Psoas muscle (tissue), 7 donors: ENCODE measurements at regions not wholly inside any gene's neighbourhood (a gene's known extent, or its start where the extent isn't known, plus 50 kb on each side); places are given as distances from the start of the nearest gene placed in this dataset.

Source experiments
- ATAC-seq, 4 donors: fragments of 200-7000 bp; cut with Tn5 transposase; one replicate each; pipeline ENCODE4 v1.9.1; 2020; ENCODE audit warnings: moderate library complexity in 3 of 4, mild to moderate bottlenecking in 2 of 4
- DNase-seq, 2 donors: peaks; one replicate each; pipeline ENCODE4 v3.0.0-alpha.2; 2020
- H3K27ac ChIP-seq: fragments of 200-600 bp; one replicate; pipeline ENCODE4 v1.8.0; 2022
- H3K27me3 ChIP-seq, 3 donors: fragments of 200-600 bp in 1 of 3; one replicate each; pipeline versions ENCODE4 v1.6.1 to v1.8.0; 2013 to 2022; ENCODE audit warnings: low read length in 2 of 3, mild to moderate bottlenecking in 2 of 3, moderate library complexity in 1 of 3; ENCODE audit not compliant: insufficient read depth in 3 of 3
- H3K36me3 ChIP-seq, 2 donors: fragments of 200-600 bp in 1 of 2; one replicate each; pipeline versions ENCODE4 v1.6.1 to v1.8.0; 2013 to 2022; ENCODE audit warnings: low read depth in 1 of 2, mild to moderate bottlenecking in 1 of 2, moderate library complexity in 1 of 2; ENCODE audit not compliant: insufficient read depth in 1 of 2
- H3K4me1 ChIP-seq: fragments of 200-600 bp; one replicate; pipeline ENCODE4 v1.8.0; 2022
- H3K4me3 ChIP-seq: fragments of 200-600 bp; one replicate; pipeline ENCODE4 v1.8.0; 2022; ENCODE audit warnings: mild to moderate bottlenecking
- H3K9me3 ChIP-seq: fragments of 200-600 bp; one replicate; pipeline ENCODE4 v1.8.0; 2022
- CTCF ChIP-seq: fragments of 200-600 bp; IDR thresholded peaks from one replicate; pipeline ENCODE4 v1.8.0; 2022; ENCODE audit warnings: antibody characterized with exemption
- WGBS, 3 donors: extraction: QIAGEN DNeasy Blood & Tissue Kit; methylation state at CpG; one replicate each; pipeline versions ENCODE4 v1.1.6 to v1.1.7; 2013; 5-methylcytosine and 5-hydroxymethylcytosine counted together
- intact Hi-C, 2 donors: fragments of 100-400 bp; cut with DNase I; formaldehyde crosslinking; loops; one replicate each; pipeline versions ENCODE4 v1.11.0 to v1.14.2; 2022
- donor health status: healthy with polysubstance abuse.
- donor health status: DM: no; HTN: no; CAD: no; lungs with moderate emphysema.
- donor health status: Bipolar disorder and iron deficiency.
- donor health status: healthy.
- donor health status: DM: yes; HTN: yes; CAD: no.
- donor health status: DM: no; HTN: no; CAD: no.
- donor health status: DM: yes; HTN: yes; CAD: no.

- intact Hi-C loops, result no loop called here
- no peaks in the 10 kb centered on the region for H3K36me3 ChIP-seq
- no peak overlapping the region for H3K4me3 ChIP-seq
- H3K27me3 ChIP-seq, result peaks cover 0 to 26% (median 4%) of the 10 kb centered on the region in 3 donors
- 55 to 68% (median 59%) methylated on average over 3 of the region's 3 CpGs for WGBS, 3 donors
- no peaks in the 10 kb centered on the region for H3K4me1 ChIP-seq
- no peaks in the 10 kb centered on the region for H3K9me3 ChIP-seq
- no peak overlapping the region for H3K27ac ChIP-seq
- no peak for ATAC-seq
- TF ChIP-seq CTCF, result no peak
- no peak for DNase-seq
Observed at GRCh38 chr5:73265641-73266040, 92.6 kb downstream of the TMEM174 start.

DNA sequence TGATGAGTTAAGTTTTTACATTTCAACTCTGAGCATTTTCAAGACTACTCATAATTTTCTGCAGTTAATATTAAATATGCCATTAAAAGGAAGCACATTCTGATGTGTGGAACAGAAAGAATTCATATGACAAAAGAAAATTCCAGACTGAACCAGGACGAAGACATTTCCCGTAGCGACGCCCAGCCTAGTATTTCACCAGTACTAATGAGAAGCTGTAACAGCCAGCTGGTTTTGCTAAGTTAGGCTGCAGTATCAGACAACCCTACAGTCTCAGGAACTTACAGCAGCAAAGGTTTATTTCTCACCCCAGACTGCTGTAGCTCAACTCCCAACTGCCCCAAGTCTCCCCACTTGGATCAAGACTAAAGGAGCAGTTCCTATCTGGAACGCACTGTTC, 91.6 kb downstream of the TMEM174 start:
- WGBS, 3 donors, result 52 to 68% (median 56%) methylated on average over 5 of the region's 5 CpGs
- H3K4me1 ChIP-seq, result no peaks in the 10 kb centered on the region
- TF ChIP-seq CTCF, result no peak
- H3K9me3 ChIP-seq, result no peaks in the 10 kb centered on the region
- DNase-seq (no peak), ATAC-seq (no peak)
- no peaks in the 10 kb centered on the region for H3K36me3 ChIP-seq
- no peak overlapping the region for H3K27ac ChIP-seq
- H3K4me3 ChIP-seq, result no peak overlapping the region
- intact Hi-C loops, result no loop called here
- peaks cover 0 to 17% (median 0%) of the 10 kb centered on the region in 3 donors for H3K27me3 ChIP-seq

DNA sequence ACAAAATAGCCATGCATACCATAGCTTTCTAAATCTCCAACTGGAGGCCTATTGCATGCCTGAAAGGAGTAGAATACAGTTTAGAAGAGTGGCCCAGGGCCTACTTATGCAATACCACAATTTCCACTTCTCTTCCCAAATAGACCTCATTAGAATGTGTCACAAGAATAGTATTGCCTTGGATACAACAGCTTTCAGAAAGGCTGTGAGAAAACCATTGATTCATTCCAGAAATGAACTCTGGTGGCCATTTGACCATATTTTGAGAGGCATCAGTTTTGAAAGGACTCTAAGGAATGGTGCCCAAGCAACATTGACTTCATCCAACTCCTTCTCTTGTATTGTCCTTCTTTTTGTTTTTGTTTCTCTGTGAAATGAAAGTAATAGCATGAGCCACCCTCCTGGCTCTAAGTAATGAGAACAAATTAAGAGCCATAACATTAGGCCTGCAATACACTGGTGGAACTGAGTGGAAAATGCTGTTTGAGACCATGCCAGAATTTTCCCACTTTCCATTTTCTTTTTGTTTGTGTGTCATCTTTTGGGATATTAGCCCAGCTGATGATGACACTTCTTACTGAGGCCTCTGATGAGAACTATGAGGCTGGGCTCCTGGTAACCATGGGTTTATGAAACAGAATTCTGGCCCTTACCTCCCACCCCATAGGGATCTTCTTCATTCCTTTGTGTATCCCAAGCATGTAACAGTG, 90.2 kb downstream of the TMEM174 start:
- Histone ChIP-seq H3K4me1 (no peaks in the 10 kb centered on the region), H3K36me3 (no peaks in the 10 kb centered on the region), H3K27me3 (peaks cover 0 to 6% (median 0%) of the 10 kb centered on the region in 3 donors), H3K27ac (no peak overlapping the region), H3K9me3 (no peaks in the 10 kb centered on the region), H3K4me3 (no peak overlapping the region)
- DNase-seq, result no peak
- TF ChIP-seq CTCF, result no peak
- no peak for ATAC-seq
- intact Hi-C loops, result no loop called here

- WGBS, 3 donors, result 76 to 95% (median 85%) methylated on average over 1 of the region's 1 CpG
- ATAC-seq, result no peak
Observed at GRCh38 chr5:73256862-73257261, 83.9 kb downstream of the TMEM174 start.

More at GRCh38 chr5:73256862-73257261, 83.9 kb downstream of the TMEM174 start:
- DNase-seq, result no peak
- no peak for TF ChIP-seq CTCF
- H3K4me3 ChIP-seq, result no peak overlapping the region
- H3K9me3 ChIP-seq, result peaks cover 12% of the 10 kb centered on the region
- H3K4me1 ChIP-seq, result no peaks in the 10 kb centered on the region
- intact Hi-C loops, result no loop called here
- no peak overlapping the region for H3K27ac ChIP-seq
- H3K36me3 ChIP-seq, result no peaks in the 10 kb centered on the region
- peaks cover 3 to 11% (median 6%) of the 10 kb centered on the region in 3 donors for H3K27me3 ChIP-seq
